H1 (cell line): ENCODE measurements at regions not wholly inside any gene's neighbourhood (a gene's known extent, or its start where the extent isn't known, plus 50 kb on each side); places are given as distances from the start of the nearest gene placed in this dataset.

Experiments
- CHD1 ChIP-seq: IDR thresholded peaks from 2 replicates; pipeline ENCODE4 v1.6.1; 2012; ENCODE audit warnings: low read depth, low read length, improper control_type of control experiment
- CHD7 ChIP-seq: fragments of 300-600 bp; sonication (generic); IDR thresholded peaks from 2 replicates; pipeline ENCODE4 v1.7.1; 2012; ENCODE audit warnings: low read length, moderate library complexity, mild to moderate bottlenecking, inconsistent platforms; ENCODE audit not compliant: insufficient replicate concordance
- POLR2AphosphoS5 ChIP-seq: IDR thresholded peaks from 2 replicates; pipeline ENCODE4 v1.6.1; 2011; ENCODE audit warnings: low read depth, low read length
- RAD21 ChIP-seq, 2 experiments: IDR thresholded peaks in 1 of 2; conservative IDR thresholded peaks in 1 of 2; 2 replicates each; pipeline ENCODE4 v1.6.1; 2011; ENCODE audit warnings: low read depth in 2 of 2, low read length in 2 of 2, improper control_type of control experiment in 1 of 2, inconsistent platforms in 1 of 2, mild to moderate bottlenecking in 1 of 2, moderate library complexity in 1 of 2
- RFX5 ChIP-seq: IDR thresholded peaks from 2 replicates; pipeline ENCODE4 v1.6.1; 2011; ENCODE audit warnings: low read depth, low read length, improper control_type of control experiment, borderline replicate concordance
- SIRT6 ChIP-seq: IDR thresholded peaks from one replicate; pipeline ENCODE4 v1.7.1; 2012; ENCODE audit warnings: low read length, inconsistent platforms
- SRF ChIP-seq: IDR thresholded peaks from 2 replicates; pipeline ENCODE4 v1.6.1; 2011; ENCODE audit warnings: mild to moderate bottlenecking, low read depth, low read length, moderate library complexity
- TAF7 ChIP-seq: optimal IDR thresholded peaks from 2 replicates; pipeline ENCODE3; 2011; ENCODE audit warnings: low read depth, mild to moderate bottlenecking, inconsistent platforms, low read length, moderate library complexity, borderline replicate concordance
- YY1 ChIP-seq: IDR thresholded peaks from 2 replicates; pipeline ENCODE4 v1.6.1; 2011; ENCODE audit warnings: low read depth, mild to moderate bottlenecking, low read length
- TF ChIP-seq, protein P1 (sequence below): IDR thresholded peaks from 2 replicates; pipeline ENCODE4 v1.6.1; 2012; ENCODE audit warnings: inconsistent platforms
- TF ChIP-seq, protein P2 (sequence below): IDR thresholded peaks from 2 replicates; pipeline ENCODE4 v1.6.1; 2011; ENCODE audit warnings: low read length, improper control_type of control experiment

DNA sequence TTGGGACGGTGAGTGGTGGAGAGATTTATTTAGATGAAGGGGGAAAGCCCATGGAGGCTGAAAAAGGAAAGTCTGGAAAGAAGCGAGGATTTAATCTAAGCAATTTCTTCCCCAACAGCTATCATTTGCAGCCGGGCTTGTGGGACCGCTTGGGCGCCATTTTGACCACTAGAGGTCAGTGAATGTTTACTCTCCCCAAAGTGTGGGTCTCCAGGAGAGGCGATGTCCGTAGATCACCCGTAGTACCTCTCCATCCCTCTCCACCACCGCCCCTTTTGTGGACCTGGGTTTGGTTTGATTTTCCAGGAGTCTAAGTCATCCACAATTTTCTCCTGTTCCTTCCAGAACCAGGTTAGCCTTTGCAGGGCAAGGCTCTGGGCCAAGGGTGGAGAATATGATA is 91.2 kb upstream of the PARP11 start (continued):
- TF ChIP-seq CHD7 (no peak), RFX5 (no peak), SIRT6 (no peak), YY1 (peak; percentile 89), POLR2AphosphoS5 (no peak), CHD1 (no peak), TAF7 (no peak), RAD21 (IDR thresholded peaks at IDR 0.05 in 1 of 2, conservative IDR thresholded peaks at IDR 0.05 in 1 of 2; ENCODE audit: low read depth in 2 of 2, low read length in 2 of 2) (peak; percentile 79 to 87), SRF (no peak)
- TF ChIP-seq, protein P1, sequence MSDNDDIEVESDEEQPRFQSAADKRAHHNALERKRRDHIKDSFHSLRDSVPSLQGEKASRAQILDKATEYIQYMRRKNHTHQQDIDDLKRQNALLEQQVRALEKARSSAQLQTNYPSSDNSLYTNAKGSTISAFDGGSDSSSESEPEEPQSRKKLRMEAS, result no peak
- TF ChIP-seq, protein P2, sequence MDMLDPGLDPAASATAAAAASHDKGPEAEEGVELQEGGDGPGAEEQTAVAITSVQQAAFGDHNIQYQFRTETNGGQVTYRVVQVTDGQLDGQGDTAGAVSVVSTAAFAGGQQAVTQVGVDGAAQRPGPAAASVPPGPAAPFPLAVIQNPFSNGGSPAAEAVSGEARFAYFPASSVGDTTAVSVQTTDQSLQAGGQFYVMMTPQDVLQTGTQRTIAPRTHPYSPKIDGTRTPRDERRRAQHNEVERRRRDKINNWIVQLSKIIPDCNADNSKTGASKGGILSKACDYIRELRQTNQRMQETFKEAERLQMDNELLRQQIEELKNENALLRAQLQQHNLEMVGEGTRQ, result no peak
